IMR-90 (cell line): ENCODE measurements at regions not wholly inside any gene's neighbourhood (a gene's known extent, or its start where the extent isn't known, plus 50 kb on each side); places are given as distances from the start of the nearest gene placed in this dataset.

Experiments used
- ATAC-seq: fragments of 200-7000 bp; cut with Tn5 transposase; 2 replicates; pipeline ENCODE4 v1.9.1; 2020; ENCODE audit warnings: low read depth, mild to moderate bottlenecking, moderate library complexity
- BruUV-seq: library from RNA; stranded (reverse); fragments of 400-500 nt; replicated peaks from 2 replicates; lab custom pipeline; 2021; lab: Mats Ljungman, UMichigan
- CTCF ChIA-PET: fragments of 300-600 bp; formaldehyde crosslinking; extraction: SDS; loops from one replicate; lab custom pipeline; 2021; ENCODE audit warnings: antibody characterized with exemption; lab: Yijun Ruan, JAX
- POLR2A ChIA-PET: fragments of 300-600 bp; sonication (Branson Sonifier 250); formaldehyde crosslinking; loops from one replicate; lab custom pipeline; 2022; ENCODE audit warnings: antibody characterized with exemption; ENCODE audit not compliant: unreplicated experiment; lab: Charles Lee
- DNase-seq: peaks from one replicate; pipeline ENCODE4 v3.0.0; 2013
- H2AFZ ChIP-seq: replicated peaks from 2 replicates; pipeline ENCODE3; 2013; ENCODE audit warnings: low read length, mild to moderate bottlenecking; ENCODE audit not compliant: poor library complexity
- H2AK5ac ChIP-seq: 2 replicates; pipeline ENCODE4 v1.6.1; 2013; ENCODE audit warnings: low read depth, low read length, inconsistent platforms
- H2AK9ac ChIP-seq: replicated peaks from 2 replicates; pipeline ENCODE3; 2013; ENCODE audit warnings: mild to moderate bottlenecking, low read depth, low read length, moderate library complexity; ENCODE audit not compliant: poor library complexity
- H2BK120ac ChIP-seq: 2 replicates; pipeline ENCODE4 v1.6.1; 2013; ENCODE audit warnings: low read depth, low read length, inconsistent platforms
- H2BK15ac ChIP-seq: 3 replicates; pipeline ENCODE4 v1.6.1; 2013; ENCODE audit warnings: low read depth, low read length, inconsistent platforms
- H2BK20ac ChIP-seq: 2 replicates; pipeline ENCODE4 v1.6.1; 2013; ENCODE audit warnings: low read depth, mild to moderate bottlenecking, inconsistent platforms, low read length, moderate library complexity
- H2BK5ac ChIP-seq: 2 replicates; pipeline ENCODE4 v1.6.1; 2013; ENCODE audit warnings: mild to moderate bottlenecking, low read depth, low read length, inconsistent platforms; ENCODE audit not compliant: poor library complexity, severe bottlenecking
- H3K14ac ChIP-seq: replicated peaks from 2 replicates; pipeline ENCODE4 v1.6.1; 2013; ENCODE audit warnings: low read depth, low read length, inconsistent platforms
- H3K18ac ChIP-seq: 2 replicates; pipeline ENCODE4 v1.6.1; 2013; ENCODE audit warnings: low read depth, low read length, control low read depth
- H3K23ac ChIP-seq: 2 replicates; pipeline ENCODE4 v1.6.1; 2013; ENCODE audit warnings: low read depth, low read length, inconsistent platforms
- H3K27ac ChIP-seq: 2 replicates; pipeline ENCODE4 v1.5.1; 2013; ENCODE audit warnings: mild to moderate bottlenecking, control low read depth, low read length; ENCODE audit not compliant: insufficient read depth
- H3K27me3 ChIP-seq: 2 replicates; pipeline ENCODE4 v1.6.1; 2013; ENCODE audit warnings: low read length; ENCODE audit not compliant: control insufficient read depth, insufficient read depth
- H3K36me3 ChIP-seq: 2 replicates; pipeline ENCODE4 v1.6.1; 2013; ENCODE audit warnings: low read length, mixed read lengths; ENCODE audit not compliant: control insufficient read depth, insufficient read depth
- H3K4ac ChIP-seq: 2 replicates; pipeline ENCODE4 v1.6.1; 2013; ENCODE audit warnings: low read depth, low read length, inconsistent platforms
- H3K4me1 ChIP-seq: 2 replicates; pipeline ENCODE4 v1.6.1; 2013; ENCODE audit warnings: low read length, mixed read lengths; ENCODE audit not compliant: control insufficient read depth, insufficient read depth
- H3K4me2 ChIP-seq: 2 replicates; pipeline ENCODE4 v1.6.1; 2013; ENCODE audit warnings: low read depth, mild to moderate bottlenecking, control low read depth, low read length, moderate library complexity
- H3K4me3 ChIP-seq: 2 replicates; pipeline ENCODE4 v1.5.1; 2013; ENCODE audit warnings: low read depth, mild to moderate bottlenecking, control low read depth, low read length, moderate library complexity; ENCODE audit not compliant: insufficient read depth
- H3K56ac ChIP-seq: 2 replicates; pipeline ENCODE4 v1.6.1; 2013; ENCODE audit warnings: low read length, inconsistent platforms; ENCODE audit not compliant: insufficient read depth; ENCODE audit errors: extremely low read depth
- H3K79me1 ChIP-seq, 2 experiments: 2 replicates each; pipeline ENCODE4 v1.6.1; 2013; ENCODE audit warnings: low read length in 2 of 2, inconsistent platforms in 1 of 2, low read depth in 1 of 2
- H3K9ac ChIP-seq: 2 replicates; pipeline ENCODE4 v1.6.1; 2013; ENCODE audit warnings: low read depth, low read length, control low read depth
- H3K9me1 ChIP-seq: 2 replicates; pipeline ENCODE4 v1.6.1; 2013; ENCODE audit warnings: low read length, inconsistent platforms; ENCODE audit not compliant: insufficient read depth
- H3K9me3 ChIP-seq: 2 replicates; pipeline ENCODE4 v1.6.1; 2013; ENCODE audit warnings: low read length; ENCODE audit not compliant: control insufficient read depth, insufficient read depth
- H4K20me1 ChIP-seq: 2 replicates; pipeline ENCODE4 v1.6.1; 2013; ENCODE audit warnings: low read length, inconsistent platforms; ENCODE audit not compliant: insufficient read depth
- H4K5ac ChIP-seq: 2 replicates; pipeline ENCODE4 v1.6.1; 2013; ENCODE audit warnings: mild to moderate bottlenecking, low read depth, low read length, control low read depth
- H4K8ac ChIP-seq, 2 experiments: 2 replicates each; pipeline ENCODE4 v1.6.1; 2013; ENCODE audit warnings: low read depth in 2 of 2, low read length in 2 of 2, control low read depth in 1 of 2, inconsistent platforms in 1 of 2
- H4K91ac ChIP-seq: 2 replicates; pipeline ENCODE4 v1.6.1; 2013; ENCODE audit warnings: low read depth, low read length, inconsistent platforms; ENCODE audit not compliant: insufficient read depth
- CEBPB ChIP-seq: IDR thresholded peaks from 2 replicates; pipeline ENCODE4 v1.6.1; 2012; ENCODE audit warnings: low read depth, low read length, improper control_type of control experiment
- CHD1 ChIP-seq: IDR thresholded peaks from 2 replicates; pipeline ENCODE4 v1.6.1; 2012; ENCODE audit warnings: low read depth, low read length, improper control_type of control experiment
- ELK1 ChIP-seq: fragments of 150-350 bp; IDR thresholded peaks from 2 replicates; pipeline ENCODE4 v1.6.1; 2016; ENCODE audit warnings: low read depth, mild to moderate bottlenecking, low read length, moderate library complexity, borderline replicate concordance
- FOS ChIP-seq: fragments of 150-350 bp; IDR thresholded peaks from 2 replicates; pipeline ENCODE4 v1.6.1; 2016; ENCODE audit warnings: low read depth, low read length
- MAZ ChIP-seq: IDR thresholded peaks from 2 replicates; pipeline ENCODE4 v1.6.1; 2012; ENCODE audit warnings: low read depth, mild to moderate bottlenecking, low read length, improper control_type of control experiment, moderate library complexity, borderline replicate concordance
- POLR2A ChIP-seq: IDR thresholded peaks from 2 replicates; pipeline ENCODE4 v1.6.1; 2012; ENCODE audit warnings: mild to moderate bottlenecking, low read depth, low read length
- RAD21 ChIP-seq: IDR thresholded peaks from 2 replicates; pipeline ENCODE4 v1.6.1; 2012; ENCODE audit warnings: low read length, improper control_type of control experiment
- RFX5 ChIP-seq: IDR thresholded peaks from 2 replicates; pipeline ENCODE4 v1.8.0; 2012; ENCODE audit warnings: low read depth, mild to moderate bottlenecking, low read length, moderate library complexity
- WGBS, 2 experiments: methylation state at CpG; one replicate each; pipeline versions ENCODE4 v1.1.5 to v1.1.7; 2013; ENCODE audit warnings: missing lambda C conversion rate in 2 of 2; ENCODE audit not compliant: insufficient read length in 1 of 2; ENCODE audit errors: extremely low coverage in 2 of 2; 5-methylcytosine and 5-hydroxymethylcytosine counted together
- dilution Hi-C: fragments of 300-500 bp; cut with HindIII; formaldehyde crosslinking; loops from one replicate; pipeline ENCODE4 v1.14.3; 2018; ENCODE audit warnings: low sequenced_read_pairs; ENCODE audit not compliant: unreplicated experiment
- in situ Hi-C: fragments of 300-500 bp; cut with MboI; formaldehyde crosslinking; loops from 3 replicates; pipeline ENCODE4 v1.14.3; 2019; ENCODE audit warnings: low sequenced_read_pairs, inconsistent platforms, mixed read lengths
- intact Hi-C: fragments of 100-400 bp; cut with micrococcal nuclease; formaldehyde crosslinking; loops from 2 replicates; pipeline ENCODE4 v1.10.0; 2022

DNA sequence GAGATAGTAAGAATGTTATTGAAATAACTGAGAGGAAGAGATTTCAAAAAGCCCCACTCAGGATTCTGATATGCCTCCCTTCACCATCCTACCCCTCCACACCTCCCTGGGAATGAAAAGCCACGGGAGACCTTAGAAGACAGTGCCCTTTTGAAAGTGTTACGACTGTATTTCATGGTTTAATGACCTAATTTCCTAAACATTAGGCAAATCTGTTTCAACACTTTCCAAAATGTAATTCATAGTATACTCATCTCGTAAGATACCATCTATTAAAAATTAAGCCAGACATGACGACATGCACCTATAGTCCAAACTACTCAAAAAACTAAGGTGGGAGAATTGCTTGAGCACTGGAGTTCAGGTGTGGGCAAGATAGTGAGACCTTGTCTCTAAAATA lies 106.3 kb downstream of the HNRNPD start:
- in situ Hi-C loops, result no loop called here
- BruUV-seq, result no TSS peak
- POLR2A ChIA-PET, result no interaction called here

More for the DNA sequence above, 106.3 kb downstream of the HNRNPD start:
- Histone ChIP-seq H2AFZ (no peak overlapping the region), H2BK120ac (no peak overlapping the region), H3K9me1 (no peaks in the 10 kb centered on the region), H3K36me3 (no peaks in the 10 kb centered on the region), H4K5ac (no peak overlapping the region), H3K4ac (no peak overlapping the region), H3K4me3 (no peak overlapping the region), H3K27ac (no peak overlapping the region), H2BK20ac (no peak overlapping the region), H3K9me3 (no peaks in the 10 kb centered on the region), H3K4me2 (no peak overlapping the region), H3K27me3 (peaks cover 3% of the 10 kb centered on the region; the same call in 1 of the 2 replicates), H3K9ac (no peak overlapping the region), H2BK15ac (no peak overlapping the region), H4K20me1 (no peaks in the 10 kb centered on the region), H3K18ac (no peak overlapping the region), H4K8ac (no peak overlapping the region), H2BK5ac (no peak overlapping the region), H3K79me1 (no peaks in the 10 kb centered on the region), H2AK9ac (no peak overlapping the region), H3K23ac (no peak overlapping the region), H2AK5ac (no peak overlapping the region), H3K4me1 (no peaks in the 10 kb centered on the region), H3K56ac (no peak overlapping the region), H3K14ac (no peak overlapping the region), H4K91ac (no peak overlapping the region)
- ATAC-seq (no peak), DNase-seq (no peak)
- TF ChIP-seq ELK1, result no peak
- no peak for TF ChIP-seq CEBPB
- no peak for TF ChIP-seq FOS
- TF ChIP-seq CHD1, result no peak
- no peak for TF ChIP-seq POLR2A
- no peak for TF ChIP-seq RAD21
- TF ChIP-seq RFX5, result no peak
- no peak for TF ChIP-seq MAZ
- dilution Hi-C loops (no loop called here), intact Hi-C loops (loop anchor here (5.0 kb wide), 1 partner anchor 425 kb away; no protein-coding TSS in a partner anchor)
- CTCF ChIA-PET, result interaction anchor here (0.9 kb wide), 1 partner anchor 800 kb away, joined by 3 read pairs; no protein-coding TSS in a partner anchor
- WGBS, 2 experiments, result no CpG with 5 or more reads among the region's 4 CpGs
